Osteocyte (in vitro differentiated cells): ENCODE measurements at regions not wholly inside any gene's neighbourhood (a gene's known extent, or its start where the extent isn't known, plus 50 kb on each side); places are given as distances from the start of the nearest gene placed in this dataset.

ENCODE experiments used
- DNase-seq: peaks from one replicate; pipeline ENCODE4 v3.0.0; 2021; ENCODE audit warnings: mixed read lengths; ENCODE audit not compliant: unreplicated experiment; ENCODE audit errors: extremely low spot score
- H3K27ac Mint-ChIP-seq: one replicate; pipeline ENCODE4 v1.8.0; 2021; ENCODE audit warnings: mild to moderate bottlenecking, mixed read lengths; ENCODE audit not compliant: unreplicated experiment
- H3K27me3 Mint-ChIP-seq: one replicate; pipeline ENCODE4 v1.8.0; 2021; ENCODE audit warnings: mixed read lengths; ENCODE audit not compliant: unreplicated experiment
- H3K36me3 Mint-ChIP-seq: one replicate; pipeline ENCODE4 v1.8.0; 2021; ENCODE audit warnings: mixed read lengths; ENCODE audit not compliant: unreplicated experiment
- H3K4me1 Mint-ChIP-seq: one replicate; pipeline ENCODE4 v1.8.0; 2021; ENCODE audit warnings: mixed read lengths; ENCODE audit not compliant: unreplicated experiment
- H3K4me3 Mint-ChIP-seq: one replicate; pipeline ENCODE4 v1.8.0; 2021; ENCODE audit warnings: mild to moderate bottlenecking, moderate library complexity, mixed read lengths; ENCODE audit not compliant: unreplicated experiment
- H3K9me3 Mint-ChIP-seq: one replicate; pipeline ENCODE4 v1.8.0; 2021; ENCODE audit warnings: mixed read lengths; ENCODE audit not compliant: unreplicated experiment
- CTCF ChIP-seq: fragments of 200-600 bp; sonication (generic); IDR thresholded peaks from 2 replicates; pipeline ENCODE4 v1.5.0; 2021; ENCODE audit warnings: antibody characterized with exemption, mild to moderate bottlenecking, moderate library complexity

DNA sequence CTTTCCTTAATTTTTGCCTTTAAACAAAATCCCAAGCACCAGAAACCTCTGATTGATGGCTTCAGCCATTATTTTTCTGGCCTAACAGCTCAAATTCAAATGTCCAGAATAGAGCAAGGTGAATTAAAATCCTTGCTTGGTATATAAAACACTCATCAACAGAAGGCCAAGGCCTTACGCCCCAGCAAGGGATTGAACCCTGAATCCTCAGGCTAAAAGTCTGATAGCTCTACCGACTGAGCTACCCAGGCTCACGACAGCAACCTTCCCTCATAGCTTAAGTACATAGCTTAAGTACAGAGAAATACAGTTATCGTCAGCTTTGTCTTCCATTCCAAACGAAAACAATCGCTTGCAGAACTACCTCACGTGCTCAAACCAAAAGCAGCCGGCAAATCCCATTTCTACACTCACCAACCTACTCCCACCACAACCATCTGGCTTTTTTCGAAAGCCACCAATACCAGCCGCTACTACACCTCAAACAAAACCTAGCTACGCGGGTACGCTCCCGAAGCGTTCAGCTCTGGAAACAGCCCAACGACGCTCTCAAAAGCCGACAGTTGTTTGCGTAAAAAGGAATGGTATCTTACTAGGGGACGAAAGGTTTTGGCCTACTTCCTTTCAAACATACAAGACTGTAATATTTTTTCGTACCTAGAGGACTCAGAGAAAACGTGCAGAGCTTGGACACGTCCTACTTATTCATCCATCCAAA, 167.5 kb downstream of the GPX5 start:
- Mint-ChIP-seq H3K4me3 (no peak overlapping the region), H3K4me1 (no peaks in the 10 kb centered on the region), H3K27ac (no peak overlapping the region), H3K27me3 (peaks cover 43% of the 10 kb centered on the region), H3K9me3 (no peaks in the 10 kb centered on the region), H3K36me3 (no peaks in the 10 kb centered on the region)
- no peak for TF ChIP-seq CTCF
- DNase-seq: no peak

DNA sequence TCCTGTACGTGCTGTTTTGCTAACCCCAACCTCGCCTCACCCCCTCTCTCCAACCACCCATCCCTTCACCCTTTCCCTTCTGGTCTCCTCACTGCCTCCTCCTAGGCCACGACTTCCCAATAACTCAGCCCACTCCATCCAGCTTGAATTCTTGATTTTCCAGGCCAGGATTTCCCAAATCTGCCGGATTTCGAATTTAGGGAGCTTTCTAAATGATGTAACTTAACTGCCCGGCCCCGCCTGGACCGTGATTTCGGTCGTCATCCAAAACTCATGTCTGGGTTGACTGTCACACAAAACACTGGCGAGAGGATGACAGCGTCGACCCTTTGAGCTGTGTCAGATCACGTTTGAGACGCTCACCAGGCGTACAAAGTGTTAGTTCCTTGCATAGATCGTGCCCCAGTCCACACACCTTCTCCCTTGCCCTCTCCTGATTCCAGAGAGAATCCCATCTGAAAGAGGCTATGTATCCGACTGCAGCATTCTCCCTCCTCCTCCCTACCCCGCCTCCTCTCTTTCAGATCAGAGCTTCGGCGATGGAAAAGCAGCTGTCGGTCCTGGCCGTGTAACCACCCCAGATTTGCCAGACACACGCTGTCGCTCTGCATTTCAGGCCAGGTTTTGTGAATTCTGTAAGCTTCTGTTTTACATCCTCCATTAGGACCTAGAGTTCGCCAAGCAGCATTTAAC, 168.2 kb downstream of the GPX5 start:
- H3K4me1 Mint-ChIP-seq: no peaks in the 10 kb centered on the region
- H3K27ac Mint-ChIP-seq: no peak overlapping the region
- no peak overlapping the region for H3K4me3 Mint-ChIP-seq
- no peak for DNase-seq
- TF ChIP-seq CTCF: no peak
- H3K9me3 Mint-ChIP-seq: no peaks in the 10 kb centered on the region
- no peaks in the 10 kb centered on the region for H3K36me3 Mint-ChIP-seq
- H3K27me3 Mint-ChIP-seq: peaks cover 36% of the 10 kb centered on the region

DNA sequence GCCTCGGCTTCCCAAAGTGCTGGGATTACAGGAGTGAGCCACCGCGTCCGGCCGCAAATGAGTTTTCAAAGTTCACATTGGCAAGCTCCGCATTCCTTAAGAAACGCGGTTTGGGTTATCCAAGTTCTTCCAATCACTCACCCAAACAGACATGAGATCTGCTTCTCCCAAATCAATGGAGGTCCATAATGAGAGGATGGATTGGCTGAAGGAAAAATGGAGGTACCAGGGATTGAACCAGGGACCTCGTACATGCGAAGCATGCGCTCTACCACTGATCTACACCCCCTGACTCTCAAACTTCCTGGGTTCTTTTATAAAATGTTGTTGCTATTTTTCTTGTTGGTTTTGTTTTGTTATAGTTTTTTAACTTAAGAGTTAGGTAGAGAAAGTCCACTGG, 170.0 kb downstream of the GPX5 start:
- Mint-ChIP-seq H3K27ac (no peak overlapping the region), H3K36me3 (no peaks in the 10 kb centered on the region), H3K27me3 (peaks cover 29% of the 10 kb centered on the region), H3K4me1 (no peaks in the 10 kb centered on the region), H3K4me3 (no peak overlapping the region), H3K9me3 (no peaks in the 10 kb centered on the region)
- no peak for DNase-seq
- no peak for TF ChIP-seq CTCF

- no peak for TF ChIP-seq CTCF
- H3K4me3 Mint-ChIP-seq: no peak overlapping the region
- DNase-seq: no peak
- no peaks in the 10 kb centered on the region for H3K4me1 Mint-ChIP-seq
- H3K27me3 Mint-ChIP-seq: peaks cover 27% of the 10 kb centered on the region
- H3K27ac Mint-ChIP-seq: no peak overlapping the region
- H3K36me3 Mint-ChIP-seq: no peaks in the 10 kb centered on the region
- no peaks in the 10 kb centered on the region for H3K9me3 Mint-ChIP-seq
Observed at GRCh38 chr6:28696167-28696566, 170.5 kb downstream of the GPX5 start.

GRCh38 chr6:28696682-28697081, 171.0 kb downstream of the GPX5 start:
- Mint-ChIP-seq H3K4me3 (no peak overlapping the region), H3K36me3 (no peaks in the 10 kb centered on the region), H3K9me3 (no peaks in the 10 kb centered on the region), H3K4me1 (no peaks in the 10 kb centered on the region), H3K27me3 (peaks cover 23% of the 10 kb centered on the region), H3K27ac (no peak overlapping the region)
- DNase-seq: no peak
- no peak for TF ChIP-seq CTCF
